ENCODE measurements at regions not wholly inside any gene's neighbourhood (a gene's known extent, or its start where the extent isn't known, plus 50 kb on each side); places are given as distances from the start of the nearest gene placed in this dataset.

DNA sequence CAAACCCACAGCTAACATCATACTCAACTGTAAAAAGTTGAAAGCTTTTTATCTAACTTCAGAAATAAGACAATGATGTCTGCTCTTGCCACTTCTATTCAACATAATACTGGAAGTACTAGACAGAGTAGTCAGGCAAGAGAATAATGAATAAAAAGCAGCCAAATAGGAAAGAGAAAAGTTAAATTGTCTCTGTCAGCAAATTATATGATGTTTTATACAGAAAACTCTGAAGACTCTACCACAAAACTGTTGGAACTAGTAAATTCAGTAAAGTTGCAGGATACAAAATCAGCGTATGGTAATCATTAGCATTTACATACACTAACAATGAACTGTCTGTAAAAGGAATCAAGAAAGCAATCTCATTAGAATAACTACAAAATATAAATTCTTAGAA lies 752.9 kb upstream of the CT83 start:
- H3K27me3 ChIP-seq (ENCODE audit: insufficient read depth, low read depth) = no peaks in the 10 kb centered on the region
- no peak overlapping the region for H2AFZ ChIP-seq (ENCODE audit: low read depth)
- no peak for TF ChIP-seq CTCF (conservative IDR thresholded peaks at IDR 0.05; ENCODE audit: low read depth, low read length)
- no peaks in the 10 kb centered on the region for H4K20me1 ChIP-seq (ENCODE audit: insufficient read depth)
- H3K9ac ChIP-seq = no peak overlapping the region
- H3K36me3 ChIP-seq (ENCODE audit: insufficient read depth) = no peaks in the 10 kb centered on the region
- no peaks in the 10 kb centered on the region for H3K4me1 ChIP-seq (ENCODE audit: low read depth, poor library complexity, severe bottlenecking)
- no peak overlapping the region for H3K4me3 ChIP-seq (IDR thresholded peaks at IDR 0.05; ENCODE audit: insufficient read depth, low read depth, low read length)
- no peaks in the 10 kb centered on the region for H3K79me2 ChIP-seq (ENCODE audit: insufficient read depth, low read depth)
- H3K4me2 ChIP-seq = no peak overlapping the region
- no peak overlapping the region for H3K27ac ChIP-seq

- Histone ChIP-seq H3K27me3 (ENCODE audit: insufficient read depth, low read depth) (no peaks in the 10 kb centered on the region), H3K36me3 (ENCODE audit: insufficient read depth) (no peaks in the 10 kb centered on the region), H3K9ac (no peak overlapping the region), H3K79me2 (ENCODE audit: insufficient read depth, low read depth) (no peaks in the 10 kb centered on the region), H2AFZ (ENCODE audit: low read depth) (no peak overlapping the region), H3K4me3 (IDR thresholded peaks at IDR 0.05; ENCODE audit: insufficient read depth, low read depth, low read length) (no peak overlapping the region), H3K4me1 (ENCODE audit: low read depth, poor library complexity, severe bottlenecking) (no peaks in the 10 kb centered on the region), H3K27ac (no peak overlapping the region), H3K4me2 (no peak overlapping the region), H4K20me1 (ENCODE audit: insufficient read depth) (no peaks in the 10 kb centered on the region)
- no peak for TF ChIP-seq CTCF (conservative IDR thresholded peaks at IDR 0.05; ENCODE audit: low read depth, low read length)
Observed at GRCh38 chrX:117196481-117196880, 733.7 kb upstream of the CT83 start.

DNA sequence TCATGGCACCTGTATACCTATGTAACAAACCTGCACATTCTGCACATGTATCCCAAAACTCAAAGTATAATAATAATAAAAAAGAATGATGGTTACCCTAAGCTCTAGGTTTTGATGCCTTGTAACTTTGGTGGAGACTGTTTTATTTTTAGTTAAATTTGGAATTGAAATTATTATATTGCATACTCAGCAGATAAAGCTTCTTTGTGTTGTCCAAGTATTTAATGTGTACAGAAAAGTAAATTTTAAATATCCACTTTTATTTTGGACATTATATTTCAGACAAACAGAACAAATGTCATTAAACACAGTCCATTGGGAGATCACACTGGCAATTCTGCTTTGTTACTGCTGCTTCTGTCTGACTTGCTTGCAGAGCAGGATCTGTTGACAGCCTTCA lies 684.5 kb upstream of the CT83 start:
- Histone ChIP-seq H3K4me3 (IDR thresholded peaks at IDR 0.05; ENCODE audit: insufficient read depth, low read depth, low read length) (no peak overlapping the region), H3K27me3 (ENCODE audit: insufficient read depth, low read depth) (no peaks in the 10 kb centered on the region), H3K4me2 (no peak overlapping the region), H3K36me3 (ENCODE audit: insufficient read depth) (no peaks in the 10 kb centered on the region), H3K79me2 (ENCODE audit: insufficient read depth, low read depth) (no peaks in the 10 kb centered on the region), H4K20me1 (ENCODE audit: insufficient read depth) (no peaks in the 10 kb centered on the region), H3K4me1 (ENCODE audit: low read depth, poor library complexity, severe bottlenecking) (no peaks in the 10 kb centered on the region), H3K27ac (no peak overlapping the region), H2AFZ (ENCODE audit: low read depth) (no peak overlapping the region), H3K9ac (no peak overlapping the region)
- TF ChIP-seq CTCF (conservative IDR thresholded peaks at IDR 0.05; ENCODE audit: low read depth, low read length) = no peak

DNA sequence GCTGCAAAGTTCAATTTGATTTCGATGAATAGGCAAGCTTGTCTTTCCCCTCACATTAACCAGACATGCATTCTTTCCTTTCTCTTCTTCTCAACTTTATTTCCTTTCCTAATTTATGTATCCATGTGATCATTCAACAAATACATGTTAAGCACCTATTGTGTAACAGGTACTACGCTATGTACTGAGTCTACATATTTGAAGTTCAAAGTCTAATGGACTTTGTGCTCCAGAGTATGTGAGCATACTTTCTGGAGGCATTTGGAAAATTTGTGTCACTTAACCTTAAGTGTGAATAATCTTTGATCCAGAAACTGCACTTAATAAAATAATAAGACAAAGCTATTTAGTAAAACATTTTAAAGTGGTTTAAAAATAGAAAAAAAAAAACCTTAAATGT lies 675.3 kb upstream of the CT83 start:
- Histone ChIP-seq H3K36me3 (ENCODE audit: insufficient read depth) (no peaks in the 10 kb centered on the region), H3K4me3 (IDR thresholded peaks at IDR 0.05; ENCODE audit: insufficient read depth, low read depth, low read length) (no peak overlapping the region), H3K27ac (no peak overlapping the region), H3K4me1 (ENCODE audit: low read depth, poor library complexity, severe bottlenecking) (no peaks in the 10 kb centered on the region), H2AFZ (ENCODE audit: low read depth) (no peak overlapping the region), H3K4me2 (no peak overlapping the region), H3K27me3 (ENCODE audit: insufficient read depth, low read depth) (no peaks in the 10 kb centered on the region), H3K79me2 (ENCODE audit: insufficient read depth, low read depth) (no peaks in the 10 kb centered on the region), H4K20me1 (ENCODE audit: insufficient read depth) (no peaks in the 10 kb centered on the region), H3K9ac (no peak overlapping the region)
- TF ChIP-seq CTCF (conservative IDR thresholded peaks at IDR 0.05; ENCODE audit: low read depth, low read length) = no peak

GRCh38 chrX:117134983-117135382 lies 672.2 kb upstream of the CT83 start:
- Histone ChIP-seq H3K27me3 (ENCODE audit: insufficient read depth, low read depth) (no peaks in the 10 kb centered on the region), H2AFZ (ENCODE audit: low read depth) (no peak overlapping the region), H3K79me2 (ENCODE audit: insufficient read depth, low read depth) (no peaks in the 10 kb centered on the region), H3K4me1 (ENCODE audit: low read depth, poor library complexity, severe bottlenecking) (no peaks in the 10 kb centered on the region), H3K9ac (no peak overlapping the region), H4K20me1 (ENCODE audit: insufficient read depth) (no peaks in the 10 kb centered on the region), H3K36me3 (ENCODE audit: insufficient read depth) (no peaks in the 10 kb centered on the region), H3K4me2 (no peak overlapping the region), H3K27ac (no peak overlapping the region), H3K4me3 (IDR thresholded peaks at IDR 0.05; ENCODE audit: insufficient read depth, low read depth, low read length) (no peak overlapping the region)
- no peak for TF ChIP-seq CTCF (conservative IDR thresholded peaks at IDR 0.05; ENCODE audit: low read depth, low read length)
